ENCODE measurements at regions not wholly inside any gene's neighbourhood (a gene's known extent, or its start where the extent isn't known, plus 50 kb on each side); places are given as distances from the start of the nearest gene placed in this dataset.
"Not testable (repeated sequence)": the region's sequence is repeated elsewhere in the genome, so short reads cannot be mapped to it uniquely, and the experiment has no call there.

DNA sequence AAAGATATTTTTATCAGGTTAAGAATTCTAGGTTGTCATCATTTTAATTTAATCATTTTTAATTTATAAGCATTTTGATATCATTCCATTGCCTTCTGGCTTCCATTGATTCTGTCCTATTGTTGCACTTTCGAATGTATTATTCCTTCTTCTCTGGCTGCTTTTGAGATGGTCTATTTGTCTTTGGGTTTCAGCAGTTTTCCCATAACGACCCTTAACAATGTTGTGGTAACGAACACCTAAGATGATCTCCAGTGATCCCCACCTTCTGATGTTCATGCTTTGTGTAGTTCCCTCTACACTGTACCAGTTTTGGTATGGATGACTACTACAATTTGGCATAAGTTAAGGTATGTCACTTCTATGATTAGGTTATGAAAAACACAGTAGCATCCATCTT is 59.9 kb downstream of the MINAR1 start:
- DNase-seq: no peak

DNA sequence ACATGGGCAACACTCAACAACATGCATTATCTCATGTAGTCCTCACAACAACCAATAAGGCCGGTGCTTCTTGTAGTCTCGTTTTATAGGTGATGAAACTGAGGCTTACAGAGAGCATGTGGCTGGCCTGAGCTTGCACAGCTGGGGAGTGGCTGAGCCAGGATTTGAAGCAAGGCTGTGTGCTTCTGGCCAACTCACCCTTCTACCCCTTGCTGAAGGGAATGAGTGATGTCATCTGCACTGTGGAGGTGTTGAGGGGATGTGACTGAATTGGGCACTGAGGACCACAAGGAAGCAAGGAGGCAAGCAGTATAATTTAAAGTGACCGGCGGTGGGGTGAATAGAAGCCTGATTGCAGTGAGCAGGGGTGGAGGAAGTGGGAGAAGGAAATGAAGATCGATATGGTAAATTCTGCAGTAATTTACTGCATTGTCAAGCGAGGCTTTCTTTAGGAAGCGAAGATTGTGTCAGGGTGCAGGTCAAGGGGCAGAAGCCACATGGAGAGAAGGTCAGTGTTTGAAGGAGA is 62.3 kb downstream of the MINAR1 start:
- DNase-seq: no peak

DNA sequence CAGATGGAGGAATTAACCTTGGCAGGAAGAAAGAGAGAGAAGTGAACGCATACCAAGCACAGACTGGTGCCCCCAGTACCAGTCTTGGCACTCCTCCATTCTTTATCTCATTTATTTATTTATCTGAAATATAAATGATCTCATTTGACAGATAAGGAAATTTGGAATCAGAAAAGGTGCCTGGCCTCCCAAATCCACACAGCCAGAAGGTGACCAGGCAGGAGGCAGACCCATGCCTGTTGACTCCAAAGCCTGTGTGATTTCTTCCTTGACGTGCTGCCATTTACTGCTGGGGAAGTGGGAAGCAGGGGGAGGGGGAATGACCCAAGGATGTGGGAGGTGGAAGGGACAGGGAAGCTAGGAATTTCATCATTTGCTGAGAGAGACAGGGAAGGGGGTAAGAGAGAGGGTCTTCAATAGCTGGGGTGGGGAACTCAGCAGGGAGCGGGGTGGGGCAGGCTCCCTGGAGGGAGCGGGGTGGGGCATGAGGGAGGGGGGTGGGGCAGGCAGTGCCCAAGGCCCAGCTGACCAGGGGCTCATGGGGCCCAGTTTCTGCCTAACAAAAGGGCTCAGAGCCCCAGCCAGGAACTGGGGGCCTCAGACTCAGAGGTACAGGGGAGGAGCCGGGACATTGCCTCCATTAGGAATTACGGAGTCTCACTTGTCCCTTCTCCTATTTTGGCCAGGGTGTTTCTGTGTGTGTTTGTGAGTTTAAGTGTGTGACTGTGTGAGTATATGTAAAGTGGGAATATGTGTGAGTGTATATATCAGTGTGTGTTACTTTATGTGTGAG is 63.0 kb downstream of the MINAR1 start:
- no peak for DNase-seq

DNA sequence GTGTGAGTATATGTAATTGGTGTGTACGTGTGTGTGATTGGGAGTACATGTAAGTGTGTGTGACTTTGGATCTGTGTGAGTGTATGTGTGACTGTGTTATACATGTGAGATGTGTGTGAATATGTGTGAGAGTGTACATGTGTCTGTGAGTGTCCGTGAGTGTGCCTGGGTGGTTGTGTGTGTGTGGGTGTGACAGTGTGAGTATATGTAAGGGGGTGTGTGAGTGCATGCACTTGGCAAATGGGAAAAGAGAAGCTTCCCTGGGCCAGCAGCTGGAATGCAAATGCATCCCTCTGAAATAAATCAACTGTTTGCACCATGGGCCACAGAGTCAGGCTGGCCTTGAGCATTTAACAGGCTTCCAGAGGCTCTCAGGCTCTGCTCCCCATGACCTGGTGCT is 63.6 kb downstream of the MINAR1 start:
- no peak for DNase-seq

DNA sequence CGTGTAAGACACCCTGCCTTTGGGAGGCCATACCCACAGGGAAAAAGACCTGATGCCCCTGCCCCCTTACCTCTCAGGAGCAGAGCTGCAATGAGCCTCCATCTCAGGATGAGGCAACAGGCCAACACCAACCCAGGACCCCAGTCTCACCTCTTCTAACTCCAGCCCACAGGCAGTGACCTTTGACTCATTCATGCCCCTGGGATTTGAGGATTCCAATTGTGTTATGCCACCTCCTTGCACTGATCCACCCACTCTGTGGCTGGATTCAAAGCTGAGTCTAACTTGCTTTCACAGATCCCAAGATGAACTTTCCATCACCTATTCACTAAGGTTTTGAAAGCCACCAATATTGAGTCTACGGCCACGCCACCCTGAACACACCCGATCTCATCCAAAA is 64.7 kb downstream of the MINAR1 start:
- DNase-seq: no peak

DNA sequence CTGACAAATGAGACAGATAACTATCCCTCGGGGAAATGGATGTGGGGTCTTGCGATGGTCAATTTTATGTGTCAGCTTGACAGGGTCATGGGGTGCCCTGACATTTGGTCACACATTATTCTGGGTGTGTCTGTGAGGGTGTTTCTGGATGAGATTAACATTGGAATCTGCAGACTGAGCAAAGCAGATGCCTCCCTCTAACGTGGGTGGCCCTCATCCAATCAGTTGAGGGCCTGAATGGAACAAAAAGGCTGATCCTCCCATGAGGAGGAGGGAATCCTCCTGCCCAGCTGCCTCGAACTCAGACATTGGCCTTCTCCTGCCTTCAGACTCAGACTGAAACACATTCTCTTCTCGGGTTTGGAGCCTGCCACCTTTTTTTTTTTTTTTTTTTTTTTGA is 69.0 kb downstream of the MINAR1 start:
- DNase-seq: no peak

DNA sequence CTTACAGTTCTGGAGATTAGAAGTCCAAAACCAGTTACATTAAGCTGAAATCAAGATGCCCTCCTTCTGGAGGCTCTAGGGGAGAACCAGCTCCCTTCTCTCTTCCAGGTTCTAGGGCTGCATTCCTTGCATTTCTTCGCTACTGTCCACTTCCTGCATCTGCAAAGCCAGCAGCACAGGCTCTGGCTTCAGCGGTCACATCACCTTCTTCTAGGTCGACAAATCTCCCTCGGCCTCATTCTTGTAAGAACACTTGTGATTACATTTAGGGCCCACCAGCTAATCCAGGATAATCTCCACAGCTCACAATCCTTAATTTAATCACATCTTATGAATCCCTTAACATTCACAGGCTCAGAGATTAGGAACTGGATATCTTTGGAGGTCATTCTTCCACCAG is 73.8 kb downstream of the MINAR1 start:
- DNase-seq: no peak

DNA sequence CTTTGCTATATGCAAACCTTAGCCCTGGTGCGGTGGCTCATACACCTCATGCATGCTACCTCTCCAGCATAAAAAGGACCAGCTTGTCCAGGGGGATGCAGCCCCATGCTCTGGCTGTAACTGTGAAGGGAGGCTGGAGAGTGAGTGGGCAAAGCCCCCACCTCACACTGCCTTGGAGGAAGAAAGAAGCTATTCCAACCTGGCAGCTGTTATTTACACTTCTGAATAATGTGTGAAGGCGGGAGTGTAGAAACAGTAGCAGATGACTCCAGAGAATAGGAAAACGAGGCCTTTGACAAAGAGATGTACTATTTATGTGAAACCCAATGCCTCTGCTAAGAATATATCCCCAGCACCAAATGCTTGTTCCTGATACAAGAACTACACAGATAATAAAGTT is 80.7 kb downstream of the MINAR1 start:
- DNase-seq: not testable (repeated sequence)

DNA sequence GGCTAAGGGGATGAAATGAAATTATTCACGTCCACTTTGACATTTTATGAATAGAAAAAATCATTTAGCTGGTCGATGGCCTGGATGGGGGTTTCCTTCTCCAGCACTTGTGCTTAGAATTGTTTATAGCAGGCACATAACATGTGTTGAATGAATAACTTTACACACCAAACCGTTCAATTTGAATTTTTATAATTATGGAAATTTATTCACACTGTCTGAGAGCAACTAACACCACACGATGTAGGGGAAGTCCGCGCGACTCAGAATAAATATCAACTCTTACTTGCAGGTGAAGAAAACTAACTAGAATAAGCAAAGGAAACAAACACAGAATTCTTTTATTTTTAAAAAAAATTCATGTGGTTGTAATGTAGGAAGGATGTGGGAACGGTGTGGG is 81.3 kb downstream of the MINAR1 start:
- DNase-seq: no peak

DNA sequence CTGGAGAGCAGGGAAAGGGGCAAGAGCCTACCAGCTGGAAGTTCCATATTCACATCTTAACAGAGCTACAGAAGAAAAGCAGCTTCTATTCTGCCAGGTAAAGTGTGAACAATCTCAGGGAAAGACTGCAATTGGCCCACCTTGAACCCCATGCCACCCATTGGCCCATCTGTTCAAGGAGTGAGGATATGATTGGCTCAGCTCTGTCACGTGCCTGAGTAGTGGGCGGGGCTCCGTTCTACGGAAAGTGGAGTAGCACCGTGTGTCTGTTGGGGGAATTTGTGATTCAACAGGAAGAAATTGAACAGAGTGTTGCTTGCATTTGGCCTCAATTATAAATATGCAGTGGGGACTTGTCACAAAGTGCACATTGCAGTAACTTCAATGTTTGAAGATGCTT is 81.8 kb downstream of the MINAR1 start:
- no peak for DNase-seq

DNA sequence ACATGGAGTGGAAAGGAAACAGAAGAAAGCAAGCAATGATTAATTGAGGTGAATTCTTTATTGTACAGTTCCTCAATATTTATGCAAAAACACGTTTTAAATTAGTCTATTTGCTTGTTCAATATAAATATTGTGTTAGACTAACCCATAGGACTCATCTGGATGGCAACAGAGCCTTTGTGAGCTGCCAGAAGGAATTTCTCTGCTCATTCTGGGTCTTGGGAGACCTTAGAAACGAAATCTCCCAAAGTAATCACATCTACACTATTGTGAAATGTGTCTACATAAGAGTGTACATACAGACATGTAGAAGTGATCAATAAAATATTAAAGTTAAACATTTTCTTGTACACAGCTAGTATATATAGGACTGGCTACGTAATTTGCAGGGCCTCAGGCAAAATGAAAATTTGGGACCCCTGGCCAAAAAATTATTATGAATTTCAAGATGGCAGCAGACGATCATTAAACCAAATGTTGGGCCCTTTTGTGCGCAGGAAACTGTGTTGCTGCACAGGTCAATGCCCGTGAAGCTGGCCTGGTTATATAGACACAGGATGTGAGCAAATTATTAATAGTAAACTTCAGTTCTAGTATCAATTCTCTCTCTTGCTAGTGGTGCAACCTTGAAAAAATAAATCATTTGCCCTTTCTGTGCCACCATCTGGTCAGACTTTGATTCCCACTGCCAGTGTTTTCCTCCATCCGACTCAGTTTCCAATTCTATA is 83.3 kb downstream of the MINAR1 start:
- no peak for DNase-seq

DNA sequence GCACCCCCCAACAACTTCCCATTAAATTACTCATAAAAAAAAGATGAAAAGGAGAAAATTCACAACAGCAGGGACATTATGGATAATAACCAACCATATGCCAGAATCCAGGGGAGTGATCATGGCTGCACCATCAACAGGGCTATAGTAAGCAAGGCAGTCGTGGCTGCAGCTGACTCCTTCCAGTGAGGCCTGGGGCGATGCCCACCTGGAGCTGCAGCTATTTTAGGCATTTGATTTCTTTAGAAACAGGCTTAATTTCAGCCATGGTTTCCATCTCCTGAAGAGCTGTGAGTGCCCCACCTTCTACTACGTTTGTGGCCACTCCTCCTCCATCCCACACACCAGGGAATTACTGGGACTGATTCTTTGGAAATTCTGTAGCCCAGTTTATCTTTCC is 84.0 kb downstream of the MINAR1 start:
- DNase-seq: no peak

DNA sequence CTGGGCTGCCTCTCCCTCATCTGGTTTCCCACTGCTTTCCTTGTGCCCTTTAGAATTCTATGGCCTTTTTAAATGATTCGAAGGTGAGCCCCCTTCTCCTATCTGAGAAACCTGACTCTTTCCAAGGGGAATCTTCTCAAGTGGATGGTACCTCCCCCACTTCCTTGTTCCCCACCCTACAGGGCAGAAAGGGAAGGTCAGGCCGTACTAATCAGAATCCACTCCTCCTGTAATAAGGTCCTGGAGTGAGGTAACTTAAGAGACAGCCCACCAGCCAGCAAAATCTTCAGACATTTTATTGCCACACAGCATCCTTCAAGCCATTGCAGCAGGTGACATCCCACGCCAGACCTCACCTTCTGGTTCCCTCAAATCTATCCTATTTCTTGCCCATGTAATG is 84.5 kb downstream of the MINAR1 start:
- DNase-seq: no peak

DNA sequence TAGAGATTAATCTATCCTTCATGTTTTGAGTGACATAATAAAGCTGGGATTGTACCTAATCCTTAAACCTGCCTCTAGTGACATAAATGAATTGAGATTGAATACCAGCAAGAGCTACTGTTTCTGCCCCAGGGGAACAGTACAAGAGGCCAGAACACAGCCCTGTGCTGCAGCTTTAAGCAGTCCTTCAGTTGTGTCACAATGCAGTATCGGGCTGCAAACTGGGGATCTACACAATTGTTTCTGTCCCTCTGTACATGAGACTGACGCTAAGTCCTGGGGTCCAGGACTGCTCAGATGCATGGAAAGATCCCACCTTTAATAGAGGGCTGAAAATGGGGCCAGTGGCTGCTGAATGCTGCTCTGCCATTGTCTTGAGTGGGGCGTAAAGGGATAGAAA is 87.5 kb downstream of the MINAR1 start:
- no peak for DNase-seq

DNA sequence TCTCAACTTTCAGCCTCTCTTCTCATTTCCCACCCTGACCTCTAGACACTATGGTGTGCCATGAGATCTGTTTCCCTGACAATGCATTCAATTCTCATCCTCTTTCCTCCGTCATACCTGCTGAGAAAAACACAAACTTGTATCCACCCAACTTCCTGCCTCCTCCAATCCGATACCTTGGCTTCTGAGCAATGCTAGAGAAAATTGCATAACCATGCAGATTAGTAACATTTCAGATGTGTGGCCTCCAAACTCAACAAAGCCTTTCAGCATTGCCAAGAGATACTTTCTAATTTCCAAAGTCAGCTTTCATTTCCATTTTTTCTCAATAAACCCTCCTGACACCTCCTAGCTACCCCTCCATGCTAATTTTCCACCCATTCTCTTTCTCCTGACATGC is 88.5 kb downstream of the MINAR1 start:
- DNase-seq: no peak

DNA sequence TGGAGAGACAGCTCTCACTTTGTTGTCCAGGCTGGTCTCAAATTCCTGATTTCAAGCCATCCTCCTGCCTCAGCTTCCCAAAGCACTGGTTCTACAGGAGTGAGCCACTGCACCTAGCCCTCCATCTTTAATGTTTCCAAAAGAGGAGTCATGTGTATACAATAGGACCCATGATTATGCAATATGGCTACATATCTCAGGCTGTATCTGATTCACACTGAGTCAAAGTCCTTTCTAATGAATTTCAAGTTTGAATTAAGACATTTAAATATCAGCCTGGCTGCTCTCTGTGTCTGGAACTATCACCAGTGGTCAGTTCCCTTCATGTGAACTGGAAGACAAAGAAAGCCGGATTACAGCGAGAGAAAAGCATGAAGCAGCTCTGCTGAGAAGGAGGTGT is 90.5 kb downstream of the MINAR1 start:
- no peak for DNase-seq

DNA sequence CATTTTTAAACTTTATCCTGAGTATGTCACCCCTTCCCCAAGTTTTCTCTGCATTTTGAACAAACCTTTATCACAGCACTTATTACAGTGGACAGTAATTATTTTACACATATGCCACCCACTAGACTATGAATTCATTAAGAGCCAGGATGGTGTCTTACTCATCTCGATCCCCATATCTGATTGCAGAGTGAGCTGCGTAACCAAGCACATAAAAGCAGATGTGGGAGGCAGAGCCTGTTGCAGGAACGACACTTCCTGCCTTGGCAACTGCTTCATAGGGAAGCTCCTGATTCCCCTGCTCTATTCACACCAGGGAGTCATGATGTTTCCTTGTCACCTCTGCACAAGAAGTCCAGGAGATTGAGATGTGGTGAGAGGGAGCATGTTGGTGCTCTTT is 91.1 kb downstream of the MINAR1 start:
- DNase-seq: no peak

DNA sequence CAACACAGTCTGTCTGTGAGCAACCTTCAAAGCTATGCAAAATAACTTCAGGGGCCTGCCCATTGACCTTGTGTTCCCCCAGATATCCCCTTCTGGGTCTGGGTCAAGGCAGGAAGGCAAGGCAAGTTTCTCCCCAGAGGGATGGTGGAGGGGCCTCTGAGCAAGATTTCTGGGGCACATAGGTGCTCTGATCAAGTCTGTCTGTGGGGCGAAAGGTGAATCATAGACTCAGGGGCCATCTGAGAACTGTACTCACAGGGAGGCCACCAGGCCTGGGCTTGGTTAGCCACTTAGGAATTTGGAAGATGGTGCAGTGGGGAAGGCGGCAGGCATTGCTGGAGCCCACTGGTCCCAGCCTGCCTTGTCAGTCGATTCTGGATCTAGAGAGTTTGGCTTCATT is 92.4 kb downstream of the MINAR1 start:
- no peak for DNase-seq

DNA sequence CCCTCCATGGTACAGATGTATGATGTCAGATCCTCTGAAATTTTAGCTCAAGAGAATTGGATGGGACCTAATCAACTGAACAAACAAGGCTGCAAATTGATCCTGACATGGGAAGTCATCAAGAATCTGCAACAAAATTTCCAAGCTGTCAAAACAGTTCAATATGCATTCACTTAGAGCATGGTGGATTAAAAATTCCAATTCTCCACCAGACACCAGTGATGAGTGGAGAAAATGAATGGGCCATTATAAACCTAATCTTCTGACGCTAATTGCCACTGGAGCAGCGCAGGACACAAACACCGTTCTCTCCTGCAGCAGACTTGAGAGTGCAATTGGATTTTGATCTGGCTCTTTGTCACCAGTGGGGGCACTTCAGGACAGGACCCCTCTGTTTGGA is 94.2 kb downstream of the MINAR1 start:
- DNase-seq: no peak

DNA sequence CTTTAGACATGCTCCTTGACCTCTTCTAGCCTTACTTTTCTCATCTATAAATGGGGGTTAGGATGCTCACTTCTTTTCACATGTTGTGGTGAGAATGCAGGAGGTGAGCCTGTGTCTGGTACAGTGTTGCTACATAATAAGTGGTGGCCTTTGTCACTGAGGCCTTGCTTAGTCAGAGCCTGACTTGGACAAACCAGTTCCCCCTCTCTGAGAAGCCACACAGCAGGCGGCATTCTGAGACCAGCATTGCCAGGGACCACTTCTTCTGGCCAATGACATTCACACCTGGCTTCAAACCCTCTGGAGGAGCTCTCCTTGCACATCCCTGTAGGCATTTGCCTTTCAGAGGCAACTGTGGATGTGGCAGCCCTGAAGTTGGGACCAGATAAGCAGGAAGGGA is 95.7 kb downstream of the MINAR1 start:
- no peak for DNase-seq

DNA sequence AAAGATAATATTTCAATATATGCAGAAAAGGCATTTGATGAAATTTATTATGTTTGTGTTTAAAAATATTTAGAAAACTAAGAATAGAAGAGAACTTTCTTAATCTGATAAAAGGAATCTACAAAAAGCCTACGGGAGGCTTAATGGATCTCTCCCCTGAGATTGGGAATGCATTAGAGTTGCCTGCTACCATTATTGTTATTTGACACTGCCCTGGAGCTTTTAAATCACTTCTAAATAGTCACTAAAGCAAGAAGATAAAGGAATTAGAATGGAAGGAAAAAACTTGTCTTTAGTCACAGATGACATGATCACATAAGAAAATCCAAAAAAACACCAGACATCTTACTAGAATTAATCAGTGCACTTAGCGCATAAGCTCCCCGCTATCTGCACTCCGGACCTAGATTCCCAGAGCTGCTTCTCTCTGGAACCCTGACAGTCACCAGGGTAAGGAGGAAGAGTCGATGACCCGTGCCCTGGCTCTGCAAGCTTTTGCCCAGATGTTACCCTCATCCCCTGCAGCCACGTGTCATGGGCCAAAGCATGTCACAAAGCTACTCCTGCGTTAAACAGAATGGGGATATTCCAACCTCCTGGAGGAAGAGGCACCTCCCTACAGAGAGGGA is 97.1 kb downstream of the MINAR1 start:
- no peak for DNase-seq

DNA sequence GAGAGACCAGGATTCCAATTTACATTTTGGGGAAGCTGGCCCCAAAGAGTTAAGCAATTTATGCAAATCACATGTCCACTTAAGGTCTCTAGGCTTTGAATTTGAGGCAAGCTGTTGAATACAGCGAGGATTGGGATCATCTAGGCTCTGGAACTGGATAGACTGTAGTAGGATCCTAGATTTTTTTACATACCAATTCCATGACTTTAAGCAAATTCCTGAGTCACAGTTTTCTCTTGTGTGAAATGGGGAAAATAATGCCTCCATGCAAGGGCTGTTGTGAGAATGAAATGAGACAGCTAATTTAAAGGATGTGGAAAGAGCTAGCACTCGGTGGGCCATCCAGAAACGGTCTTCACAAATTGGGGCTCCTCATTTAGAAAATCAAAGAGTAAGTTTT is 103.4 kb downstream of the MINAR1 start:
- no peak for DNase-seq

DNA sequence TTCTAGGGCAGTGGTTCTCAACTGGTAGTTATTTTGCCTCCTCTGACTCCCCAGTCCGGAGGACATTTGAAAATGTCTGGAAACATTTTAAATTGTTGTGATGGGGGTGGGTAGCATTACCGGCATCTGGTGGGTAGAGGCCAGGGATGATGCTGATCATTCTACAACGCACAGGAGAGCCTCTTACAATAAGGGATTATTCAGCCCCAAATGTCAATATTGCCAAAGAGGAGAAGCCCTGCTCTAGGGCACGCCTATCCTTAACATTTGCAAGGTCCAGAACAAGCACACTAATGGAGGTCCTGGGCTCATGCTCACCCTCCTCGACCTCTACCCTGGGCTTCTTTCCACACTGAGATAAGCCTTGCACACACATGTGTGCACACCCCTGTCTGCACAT is 106.4 kb downstream of the MINAR1 start:
- no peak for DNase-seq

DNA sequence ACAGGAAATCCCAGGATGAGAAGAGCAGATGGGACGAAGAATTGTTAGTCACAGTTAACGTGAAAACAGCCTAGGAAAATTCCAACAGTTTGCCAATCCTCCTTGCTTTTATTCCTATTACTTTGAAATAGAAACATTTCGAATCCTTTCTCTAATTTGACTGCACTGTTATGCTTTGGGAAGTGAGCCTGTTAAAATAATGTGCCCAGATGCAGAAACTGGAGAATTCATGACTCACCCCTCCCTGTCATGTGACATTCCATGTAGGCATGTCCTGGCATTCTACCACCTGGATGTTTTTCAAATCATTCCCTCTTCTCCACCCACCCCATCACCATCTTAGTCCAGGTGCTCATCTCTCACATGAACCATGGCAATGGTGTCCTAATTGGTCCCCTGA is 107.3 kb downstream of the MINAR1 start:
- DNase-seq: no peak
